Osteoblast (primary cell): ENCODE measurements at regions not wholly inside any gene's neighbourhood (a gene's known extent, or its start where the extent isn't known, plus 50 kb on each side); places are given as distances from the start of the nearest gene placed in this dataset.

Experiments
- DNase-seq: peaks from one replicate; pipeline ENCODE4 v3.0.0; 2011; ENCODE audit warnings: low spot score, mixed read lengths; ENCODE audit not compliant: insufficient read length; ENCODE audit errors: missing footprints
- H2AFZ ChIP-seq: 2 replicates; pipeline ENCODE4 v1.6.0; 2011; ENCODE audit warnings: mild to moderate bottlenecking, low read length
- H3K27ac ChIP-seq: 2 replicates; pipeline ENCODE4 v1.5.1; 2011; ENCODE audit warnings: mild to moderate bottlenecking, low read depth, low read length, moderate library complexity
- H3K27me3 ChIP-seq: 2 replicates; pipeline ENCODE4 v1.6.0; 2012; ENCODE audit warnings: mild to moderate bottlenecking, control low read depth, inconsistent platforms, low read length, moderate library complexity; ENCODE audit not compliant: insufficient read depth
- H3K36me3 ChIP-seq: 2 replicates; pipeline ENCODE4 v1.5.1; 2011; ENCODE audit warnings: mild to moderate bottlenecking, low read length, control low read depth, moderate library complexity; ENCODE audit not compliant: insufficient read depth
- H3K4me1 ChIP-seq: 2 replicates; pipeline ENCODE4 v1.5.1; 2011; ENCODE audit warnings: mild to moderate bottlenecking, low read length, control low read depth, moderate library complexity; ENCODE audit not compliant: insufficient read depth
- H3K4me2 ChIP-seq: 2 replicates; pipeline ENCODE4 v1.6.0; 2011; ENCODE audit warnings: mild to moderate bottlenecking, low read length; ENCODE audit not compliant: insufficient read depth
- H3K4me3 ChIP-seq: fragments of 200-600 bp; sonication (generic); 3 replicates; pipeline ENCODE4 v1.5.1; 2012; ENCODE audit warnings: mild to moderate bottlenecking, low read length, inconsistent platforms; ENCODE audit not compliant: insufficient read depth
- H3K79me2 ChIP-seq: 2 replicates; pipeline ENCODE4 v1.6.0; 2012; ENCODE audit warnings: mild to moderate bottlenecking, low read length, control low read depth, inconsistent platforms; ENCODE audit not compliant: insufficient read depth
- H3K9me3 ChIP-seq: 2 replicates; pipeline ENCODE4 v1.5.1; 2011; ENCODE audit warnings: low read depth, low read length, control low read depth
- H4K20me1 ChIP-seq: 2 replicates; pipeline ENCODE4 v1.6.0; 2012; ENCODE audit warnings: mild to moderate bottlenecking, low read length, control low read depth; ENCODE audit not compliant: insufficient read depth
- CTCF ChIP-seq: IDR thresholded peaks from 2 replicates; pipeline ENCODE4 v1.5.1; 2011; ENCODE audit warnings: mild to moderate bottlenecking, low read depth, low read length, moderate library complexity; ENCODE audit errors: extremely low read depth

GRCh38 chr13:108142702-108143436, 72.5 kb downstream of the LIG4 start:
- Histone ChIP-seq H3K27me3 (no peaks in the 10 kb centered on the region), H2AFZ (no peak overlapping the region), H3K9me3 (no peaks in the 10 kb centered on the region), H3K4me3 (no peak overlapping the region), H3K4me2 (no peak overlapping the region), H3K79me2 (no peaks in the 10 kb centered on the region), H3K27ac (no peak overlapping the region), H3K36me3 (no peaks in the 10 kb centered on the region), H3K4me1 (no peaks in the 10 kb centered on the region), H4K20me1 (no peaks in the 10 kb centered on the region)
- DNase-seq: peak; percentile 27
- no peak for TF ChIP-seq CTCF

GRCh38 chr13:108137176-108137575, 78.2 kb downstream of the LIG4 start:
- Histone ChIP-seq H2AFZ (no peak overlapping the region), H3K27ac (no peak overlapping the region), H3K4me2 (no peak overlapping the region), H3K9me3 (no peaks in the 10 kb centered on the region), H3K4me3 (no peak overlapping the region), H4K20me1 (no peaks in the 10 kb centered on the region), H3K27me3 (no peaks in the 10 kb centered on the region), H3K79me2 (no peaks in the 10 kb centered on the region), H3K4me1 (no peaks in the 10 kb centered on the region), H3K36me3 (no peaks in the 10 kb centered on the region)
- no peak for DNase-seq
- no peak for TF ChIP-seq CTCF

- no peak for TF ChIP-seq CTCF
Measured at GRCh38 chr13:108127406-108127805, 87.9 kb downstream of the LIG4 start.

DNA sequence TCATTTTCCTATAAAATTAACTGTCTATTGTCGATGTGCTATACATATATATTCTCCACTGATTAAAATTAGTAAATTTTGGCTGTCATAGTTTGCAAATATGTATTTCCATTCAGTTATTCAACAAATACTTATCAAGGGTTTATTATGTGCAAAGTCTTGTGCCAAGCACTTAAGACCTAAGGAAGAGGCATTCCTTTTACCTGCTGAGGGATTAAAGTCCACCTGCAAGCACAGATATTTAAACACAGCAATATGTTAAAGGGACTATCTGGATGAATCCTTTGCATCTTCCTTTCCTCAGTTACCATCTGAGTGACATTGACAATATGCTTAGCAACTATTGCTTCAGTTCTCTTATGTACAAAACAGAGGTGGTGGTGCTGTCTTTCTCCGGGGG, 89.3 kb downstream of the LIG4 start:
- no peak overlapping the region for H3K4me3 ChIP-seq

More at GRCh38 chr13:108127406-108127805, 87.9 kb downstream of the LIG4 start:
- Histone ChIP-seq H3K27me3 (no peaks in the 10 kb centered on the region), H4K20me1 (no peaks in the 10 kb centered on the region), H3K27ac (no peak overlapping the region), H3K9me3 (no peaks in the 10 kb centered on the region), H2AFZ (no peak overlapping the region), H3K4me1 (no peaks in the 10 kb centered on the region), H3K4me2 (no peak overlapping the region), H3K79me2 (no peaks in the 10 kb centered on the region), H3K4me3 (no peak overlapping the region), H3K36me3 (no peaks in the 10 kb centered on the region)
- no peak for DNase-seq

More for the DNA sequence above, 89.3 kb downstream of the LIG4 start:
- no peaks in the 10 kb centered on the region for H3K36me3 ChIP-seq
- no peak overlapping the region for H3K27ac ChIP-seq
- H3K79me2 ChIP-seq: no peaks in the 10 kb centered on the region
- no peak for TF ChIP-seq CTCF
- no peaks in the 10 kb centered on the region for H3K27me3 ChIP-seq
- H2AFZ ChIP-seq: no peak overlapping the region
- H3K4me2 ChIP-seq: no peak overlapping the region
- DNase-seq: no peak
- no peaks in the 10 kb centered on the region for H4K20me1 ChIP-seq
- H3K4me1 ChIP-seq: no peaks in the 10 kb centered on the region
- no peaks in the 10 kb centered on the region for H3K9me3 ChIP-seq
